WTC11 (cell line): ENCODE measurements at regions not wholly inside any gene's neighbourhood (a gene's known extent, or its start where the extent isn't known, plus 50 kb on each side); places are given as distances from the start of the nearest gene placed in this dataset.

Experiments
- ATAC-seq: fragments of 200-7000 bp; cut with Tn5 transposase; 2 replicates; pipeline ENCODE4 v1.10.0; 2021; ENCODE audit warnings: mild to moderate bottlenecking, moderate library complexity
- CTCF ChIA-PET: fragments of 300-600 bp; sonication (Branson Sonifier 250); formaldehyde crosslinking; loops from one replicate; lab custom pipeline; 2021; ENCODE audit warnings: antibody characterized with exemption; lab: Charles Lee
- POLR2A ChIA-PET: fragments of 350-600 bp; sonication (Branson Sonifier 250); formaldehyde crosslinking; loops from one replicate; lab custom pipeline; 2021; ENCODE audit warnings: antibody characterized with exemption; lab: Charles Lee
- DNase-seq: peaks from one replicate; pipeline ENCODE4 v3.0.0; 2021; ENCODE audit warnings: low spot score
- H3K27ac Mint-ChIP-seq: 2 replicates; pipeline ENCODE4 v1.8.0; 2021; ENCODE audit warnings: mixed read lengths
- H3K27me3 Mint-ChIP-seq: 2 replicates; pipeline ENCODE4 v1.8.0; 2021; ENCODE audit warnings: low read depth, mild to moderate bottlenecking, moderate library complexity, mixed read lengths
- H3K36me3 Mint-ChIP-seq: 2 replicates; pipeline ENCODE4 v1.8.0; 2021; ENCODE audit warnings: mixed read lengths
- H3K4me1 Mint-ChIP-seq: 2 replicates; pipeline ENCODE4 v1.8.0; 2022; ENCODE audit warnings: mixed read lengths
- H3K4me3 Mint-ChIP-seq: 2 replicates; pipeline ENCODE4 v1.8.0; 2021; ENCODE audit warnings: mild to moderate bottlenecking, moderate library complexity, mixed read lengths
- H3K9me3 Mint-ChIP-seq: 2 replicates; pipeline ENCODE4 v1.8.0; 2021; ENCODE audit warnings: mixed read lengths
- ERG ChIP-seq: fragments of 250-450 bp; sonication (Bioruptor Pico); IDR thresholded peaks from 2 replicates; pipeline ENCODE4 v1.8.0; 2021; ENCODE audit warnings: mild to moderate bottlenecking
- ESRRA ChIP-seq: sonication (generic); formaldehyde crosslinking; IDR thresholded peaks from 2 replicates; pipeline ENCODE4 v1.8.1; 2022; ENCODE audit warnings: mild to moderate bottlenecking, missing genetic modification reagents, borderline replicate concordance
- FOXJ3 ChIP-seq: sonication (generic); formaldehyde crosslinking; IDR thresholded peaks from 2 replicates; pipeline ENCODE4 v1.9.0; 2021; ENCODE audit warnings: missing genetic modification reagents, mild to moderate bottlenecking, borderline replicate concordance
- FOXP4 ChIP-seq: sonication (generic); formaldehyde crosslinking; IDR thresholded peaks from 2 replicates; pipeline ENCODE4 v1.8.0; 2022; ENCODE audit warnings: mild to moderate bottlenecking, missing genetic modification reagents
- GTF2I ChIP-seq: fragments of 250-450 bp; sonication (Bioruptor Pico); conservative IDR thresholded peaks from 2 replicates; pipeline ENCODE4 v1.4.0; 2021; ENCODE audit warnings: mild to moderate bottlenecking
- NR1H2 ChIP-seq: sonication (generic); formaldehyde crosslinking; IDR thresholded peaks from 2 replicates; pipeline ENCODE4 v1.9.0; 2021; ENCODE audit warnings: mild to moderate bottlenecking, moderate library complexity, missing genetic modification reagents
- PRDM15 ChIP-seq: sonication (generic); formaldehyde crosslinking; IDR thresholded peaks from 2 replicates; pipeline ENCODE4 v1.8.0; 2022; ENCODE audit warnings: missing genetic modification reagents
- PRRX2 ChIP-seq: fragments of 250-450 bp; sonication (Bioruptor Pico); IDR thresholded peaks from 2 replicates; pipeline ENCODE4 v1.8.0; 2021; ENCODE audit warnings: mild to moderate bottlenecking
- SMAD3 ChIP-seq: sonication (generic); formaldehyde crosslinking; IDR thresholded peaks from 2 replicates; pipeline ENCODE4 v1.8.0; 2022; ENCODE audit warnings: missing genetic modification reagents, mild to moderate bottlenecking, borderline replicate concordance
- ZBTB21 ChIP-seq: sonication (generic); formaldehyde crosslinking; IDR thresholded peaks from 2 replicates; pipeline ENCODE4 v1.8.1; 2023; ENCODE audit warnings: mild to moderate bottlenecking, missing genetic modification reagents, borderline replicate concordance
- ZNF121 ChIP-seq: sonication (generic); formaldehyde crosslinking; IDR thresholded peaks from 2 replicates; pipeline ENCODE4 v1.8.0; 2023; ENCODE audit warnings: missing genetic modification reagents
- ZNF263 ChIP-seq: sonication (generic); formaldehyde crosslinking; IDR thresholded peaks from 2 replicates; pipeline ENCODE4 v1.8.1; 2022; ENCODE audit warnings: low read depth, mild to moderate bottlenecking, moderate library complexity, missing genetic modification reagents
- ZNF425 ChIP-seq: fragments of 250-450 bp; sonication (Bioruptor Pico); conservative IDR thresholded peaks from 2 replicates; pipeline ENCODE4 v1.9.0; 2021; ENCODE audit warnings: mild to moderate bottlenecking
- ZNF671 ChIP-seq: fragments of 250-450 bp; sonication (Bioruptor Pico); IDR thresholded peaks from 2 replicates; pipeline ENCODE4 v1.8.0; 2021; ENCODE audit warnings: mild to moderate bottlenecking
- ZSCAN18 ChIP-seq: fragments of 250-450 bp; sonication (Bioruptor Pico); IDR thresholded peaks from 2 replicates; pipeline ENCODE4 v2.1.2; 2022; ENCODE audit warnings: mild to moderate bottlenecking, moderate library complexity
- TF ChIP-seq, protein P1 (sequence below): fragments of 250-450 bp; sonication (Bioruptor Pico); IDR thresholded peaks from 2 replicates; pipeline ENCODE4 v1.9.0; 2021; ENCODE audit warnings: moderate library complexity, mild to moderate bottlenecking, inconsistent platforms, borderline replicate concordance
- TF ChIP-seq, protein P2 (sequence below): fragments of 250-450 bp; sonication (Bioruptor Pico); IDR thresholded peaks from 2 replicates; pipeline ENCODE4 v1.9.0; 2021; ENCODE audit warnings: mild to moderate bottlenecking
- TF ChIP-seq, protein P3 (sequence below): sonication (generic); formaldehyde crosslinking; IDR thresholded peaks from 2 replicates; pipeline ENCODE4 v1.8.1; 2022; ENCODE audit warnings: mild to moderate bottlenecking, moderate library complexity, missing genetic modification reagents
- TF ChIP-seq, protein P4 (sequence below): fragments of 200-600 bp; IDR thresholded peaks from 2 replicates; pipeline ENCODE4 v1.8.0; 2022; ENCODE audit warnings: antibody characterized with exemption

DNA sequence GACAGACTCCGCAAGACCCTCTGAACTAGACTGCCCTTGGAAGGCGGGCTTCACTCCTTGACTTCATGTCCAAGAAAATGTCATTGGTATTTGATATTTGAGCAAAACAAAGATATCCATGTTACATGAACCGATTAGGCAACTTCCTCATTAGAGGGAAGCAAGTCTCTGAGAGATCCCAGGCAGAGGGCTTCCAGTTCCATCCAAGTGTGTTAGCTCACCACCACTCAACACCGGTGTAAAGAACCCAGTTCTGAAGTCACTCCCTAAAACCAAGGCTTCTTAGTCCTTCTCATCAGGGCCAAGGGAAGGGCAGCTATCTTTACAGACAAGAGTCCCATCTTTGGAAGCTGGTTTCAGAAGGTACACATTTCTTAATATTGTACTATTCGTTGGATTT lies 87.2 kb upstream of the CDKN3 start:
- no peaks in the 10 kb centered on the region for H3K36me3 Mint-ChIP-seq
- H3K9me3 Mint-ChIP-seq, result no peaks in the 10 kb centered on the region
- no peak overlapping the region for H3K27ac Mint-ChIP-seq
- POLR2A ChIA-PET, result no interaction called here
- no peak for DNase-seq
- H3K4me3 Mint-ChIP-seq, result no peak overlapping the region
- H3K4me1 Mint-ChIP-seq, result peaks cover 6% of the 10 kb centered on the region; the same call in 1 of the 2 replicates
- ATAC-seq, result no peak
- CTCF ChIA-PET, result interaction anchor here (1.5 kb wide), 1 partner anchor 19 kb away, joined by 6 read pairs; no protein-coding TSS in a partner anchor
- no peak for TF ChIP-seq ESRRA
- TF ChIP-seq ERG (CRISPR knock-in tag), result no peak
- no peak for TF ChIP-seq PRDM15 (CRISPR knock-in tag)
- TF ChIP-seq ZSCAN18 (CRISPR knock-in tag), result no peak
- TF ChIP-seq ZNF121, result no peak
- TF ChIP-seq, protein P1, sequence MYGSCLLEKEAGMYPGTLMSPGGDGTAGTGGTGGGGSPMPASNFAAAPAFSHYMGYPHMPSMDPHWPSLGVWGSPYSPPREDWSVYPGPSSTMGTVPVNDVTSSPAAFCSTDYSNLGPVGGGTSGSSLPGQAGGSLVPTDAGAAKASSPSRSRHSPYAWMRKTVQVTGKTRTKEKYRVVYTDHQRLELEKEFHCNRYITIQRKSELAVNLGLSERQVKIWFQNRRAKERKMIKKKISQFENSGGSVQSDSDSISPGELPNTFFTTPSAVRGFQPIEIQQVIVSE (CRISPR knock-in tag), result no peak
- TF ChIP-seq FOXJ3 (CRISPR knock-in tag), result no peak
- TF ChIP-seq SMAD3, result no peak
- TF ChIP-seq ZBTB21 (CRISPR knock-in tag), result no peak
- TF ChIP-seq, protein P2, sequence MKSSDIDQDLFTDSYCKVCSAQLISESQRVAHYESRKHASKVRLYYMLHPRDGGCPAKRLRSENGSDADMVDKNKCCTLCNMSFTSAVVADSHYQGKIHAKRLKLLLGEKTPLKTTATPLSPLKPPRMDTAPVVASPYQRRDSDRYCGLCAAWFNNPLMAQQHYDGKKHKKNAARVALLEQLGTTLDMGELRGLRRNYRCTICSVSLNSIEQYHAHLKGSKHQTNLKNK (CRISPR knock-in tag), result no peak
- TF ChIP-seq, protein P3, sequence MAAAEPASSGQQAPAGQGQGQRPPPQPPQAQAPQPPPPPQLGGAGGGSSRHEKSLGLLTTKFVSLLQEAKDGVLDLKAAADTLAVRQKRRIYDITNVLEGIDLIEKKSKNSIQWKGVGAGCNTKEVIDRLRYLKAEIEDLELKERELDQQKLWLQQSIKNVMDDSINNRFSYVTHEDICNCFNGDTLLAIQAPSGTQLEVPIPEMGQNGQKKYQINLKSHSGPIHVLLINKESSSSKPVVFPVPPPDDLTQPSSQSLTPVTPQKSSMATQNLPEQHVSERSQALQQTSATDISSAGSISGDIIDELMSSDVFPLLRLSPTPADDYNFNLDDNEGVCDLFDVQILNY (CRISPR knock-in tag), result no peak
- TF ChIP-seq PRRX2 (CRISPR knock-in tag), result no peak
- TF ChIP-seq ZNF263 (CRISPR knock-in tag), result no peak
- TF ChIP-seq ZNF671, result no peak
- no peaks in the 10 kb centered on the region for H3K27me3 Mint-ChIP-seq

DNA sequence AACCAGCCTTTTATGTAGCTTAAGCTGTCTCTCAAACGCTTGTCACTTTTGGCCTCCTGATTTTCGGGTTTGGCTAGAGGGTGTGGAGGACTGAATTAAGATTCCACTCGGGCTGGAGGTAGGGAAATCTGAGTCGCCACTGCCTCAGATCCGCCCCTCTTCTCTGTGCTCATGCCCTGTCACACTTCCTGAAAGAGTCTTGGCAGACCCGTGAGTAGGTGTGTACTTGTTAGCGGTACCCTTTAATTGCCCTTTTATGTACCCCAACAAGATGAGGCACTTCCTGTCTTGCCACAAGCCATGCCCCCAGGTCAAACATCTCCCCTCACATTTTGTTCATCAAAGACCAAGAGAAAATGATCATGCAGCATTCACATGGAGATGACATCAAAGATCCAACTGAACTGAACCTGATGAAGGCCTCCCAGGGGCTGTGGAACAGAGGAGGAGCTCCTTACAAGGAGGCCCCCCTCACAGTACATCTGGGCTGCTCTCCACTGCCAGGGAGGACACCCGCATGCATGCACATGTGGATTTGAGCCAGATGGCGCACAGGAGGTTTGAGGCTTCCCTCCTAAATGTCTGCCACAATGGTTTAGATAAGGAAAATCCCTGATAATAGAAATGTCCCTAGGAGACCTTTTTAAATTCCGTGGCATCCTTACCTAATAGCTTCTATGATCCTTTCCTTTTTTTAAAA lies 86.5 kb upstream of the CDKN3 start:
- POLR2A ChIA-PET, result no interaction called here
- DNase-seq (no peak), ATAC-seq (no peak)
- TF ChIP-seq GTF2I (CRISPR knock-in tag), result no peak
- no peak for TF ChIP-seq NR1H2
- TF ChIP-seq, protein P4, sequence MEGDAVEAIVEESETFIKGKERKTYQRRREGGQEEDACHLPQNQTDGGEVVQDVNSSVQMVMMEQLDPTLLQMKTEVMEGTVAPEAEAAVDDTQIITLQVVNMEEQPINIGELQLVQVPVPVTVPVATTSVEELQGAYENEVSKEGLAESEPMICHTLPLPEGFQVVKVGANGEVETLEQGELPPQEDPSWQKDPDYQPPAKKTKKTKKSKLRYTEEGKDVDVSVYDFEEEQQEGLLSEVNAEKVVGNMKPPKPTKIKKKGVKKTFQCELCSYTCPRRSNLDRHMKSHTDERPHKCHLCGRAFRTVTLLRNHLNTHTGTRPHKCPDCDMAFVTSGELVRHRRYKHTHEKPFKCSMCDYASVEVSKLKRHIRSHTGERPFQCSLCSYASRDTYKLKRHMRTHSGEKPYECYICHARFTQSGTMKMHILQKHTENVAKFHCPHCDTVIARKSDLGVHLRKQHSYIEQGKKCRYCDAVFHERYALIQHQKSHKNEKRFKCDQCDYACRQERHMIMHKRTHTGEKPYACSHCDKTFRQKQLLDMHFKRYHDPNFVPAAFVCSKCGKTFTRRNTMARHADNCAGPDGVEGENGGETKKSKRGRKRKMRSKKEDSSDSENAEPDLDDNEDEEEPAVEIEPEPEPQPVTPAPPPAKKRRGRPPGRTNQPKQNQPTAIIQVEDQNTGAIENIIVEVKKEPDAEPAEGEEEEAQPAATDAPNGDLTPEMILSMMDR, result no peak
- TF ChIP-seq ZNF425 (CRISPR knock-in tag), result no peak
- no peak for TF ChIP-seq FOXP4 (CRISPR knock-in tag)
- no peaks in the 10 kb centered on the region for H3K9me3 Mint-ChIP-seq
- H3K4me3 Mint-ChIP-seq, result no peak overlapping the region
- no peaks in the 10 kb centered on the region for H3K27me3 Mint-ChIP-seq
- peaks cover 6% of the 10 kb centered on the region; the same call in 1 of the 2 replicates for H3K4me1 Mint-ChIP-seq
- H3K36me3 Mint-ChIP-seq, result no peaks in the 10 kb centered on the region
- CTCF ChIA-PET, result interaction anchor here (1.5 kb wide), 1 partner anchor 19 kb away, joined by 6 read pairs; no protein-coding TSS in a partner anchor
- H3K27ac Mint-ChIP-seq, result no peak overlapping the region
